EH (cell line): ENCODE measurements at regions not wholly inside any gene's neighbourhood (a gene's known extent, or its start where the extent isn't known, plus 50 kb on each side); places are given as distances from the start of the nearest gene placed in this dataset.

ENCODE experiments used
- DNase-seq: peaks from one replicate; pipeline ENCODE4 v3.0.0-alpha.2; 2015; ENCODE audit warnings: low read depth

DNA sequence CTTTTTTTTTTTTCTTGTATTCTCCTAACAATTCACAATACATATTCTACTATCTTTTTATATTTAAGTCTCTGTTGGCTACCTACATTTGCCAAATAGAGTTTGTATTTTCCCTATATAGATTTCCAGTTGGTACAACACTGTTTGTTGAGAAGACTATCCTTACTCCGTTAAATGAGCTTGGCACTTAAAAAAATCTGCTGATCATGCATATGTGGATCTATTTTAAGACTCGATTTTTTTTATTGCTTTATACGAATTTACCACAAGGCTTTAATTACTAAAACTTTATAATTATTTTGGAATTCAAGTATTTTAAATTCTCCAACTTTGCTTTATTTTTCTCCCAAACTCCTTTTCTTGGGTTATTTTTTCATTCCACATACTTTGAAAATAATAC, 855.6 kb downstream of the C6orf118 start:
- DNase-seq: no peak

DNA sequence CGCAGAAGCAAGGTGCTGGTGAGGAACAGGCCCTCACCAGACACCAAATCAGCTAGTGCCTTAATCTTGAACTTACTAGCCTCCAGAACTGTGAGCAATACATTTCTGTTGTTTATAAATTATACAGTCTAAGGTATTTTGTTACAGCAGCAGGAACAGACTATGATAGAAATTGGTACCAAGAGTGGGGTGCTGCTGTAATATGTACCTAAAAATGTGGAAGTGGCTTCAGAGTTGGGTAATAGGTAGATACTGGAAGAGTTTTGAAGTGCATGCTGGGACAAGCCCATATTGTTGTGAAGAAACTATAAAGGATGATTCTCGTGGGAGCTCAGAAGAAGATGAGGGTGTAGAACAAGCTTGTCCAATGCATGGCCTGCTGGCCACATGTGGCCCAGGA, 866.8 kb downstream of the C6orf118 start:
- no peak for DNase-seq

DNA sequence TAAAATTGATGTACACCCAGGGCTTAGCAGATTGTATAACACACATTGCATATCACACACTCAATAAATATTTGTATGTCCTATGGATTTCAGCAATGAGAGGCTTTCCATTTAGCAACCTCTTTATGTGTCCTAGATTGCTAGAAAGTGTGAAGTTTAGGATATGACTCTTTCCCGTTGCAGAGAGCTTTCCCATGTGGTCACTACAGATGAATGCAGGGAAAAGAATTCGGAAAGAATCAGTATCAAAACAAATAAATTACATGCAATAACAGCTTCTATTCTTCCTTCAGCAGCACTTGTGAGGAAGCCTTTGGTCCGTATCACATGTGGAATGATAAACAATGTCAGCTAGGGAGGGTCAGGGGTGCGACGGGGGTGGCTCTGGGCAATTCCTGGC, 870.1 kb downstream of the C6orf118 start:
- DNase-seq: no peak

DNA sequence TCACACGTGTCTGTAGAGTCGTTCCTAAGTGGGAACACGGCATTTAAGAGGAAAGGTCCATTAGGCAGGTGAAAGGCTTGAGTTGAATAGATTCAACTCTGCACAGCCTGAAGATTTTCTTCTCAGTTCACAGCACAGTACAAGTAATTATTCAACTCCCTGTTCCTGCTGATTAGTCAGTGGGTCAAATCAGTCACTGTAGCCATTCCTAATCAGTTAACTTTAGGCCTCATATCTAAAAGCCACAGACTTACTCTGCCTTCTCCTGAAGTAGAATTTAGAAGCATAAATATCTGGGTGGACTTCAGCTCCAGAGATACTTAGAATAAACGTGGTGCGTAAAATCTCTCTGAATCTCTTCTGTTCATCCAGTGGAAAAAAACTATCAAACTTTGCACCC, 872.4 kb downstream of the C6orf118 start:
- DNase-seq: no peak

DNA sequence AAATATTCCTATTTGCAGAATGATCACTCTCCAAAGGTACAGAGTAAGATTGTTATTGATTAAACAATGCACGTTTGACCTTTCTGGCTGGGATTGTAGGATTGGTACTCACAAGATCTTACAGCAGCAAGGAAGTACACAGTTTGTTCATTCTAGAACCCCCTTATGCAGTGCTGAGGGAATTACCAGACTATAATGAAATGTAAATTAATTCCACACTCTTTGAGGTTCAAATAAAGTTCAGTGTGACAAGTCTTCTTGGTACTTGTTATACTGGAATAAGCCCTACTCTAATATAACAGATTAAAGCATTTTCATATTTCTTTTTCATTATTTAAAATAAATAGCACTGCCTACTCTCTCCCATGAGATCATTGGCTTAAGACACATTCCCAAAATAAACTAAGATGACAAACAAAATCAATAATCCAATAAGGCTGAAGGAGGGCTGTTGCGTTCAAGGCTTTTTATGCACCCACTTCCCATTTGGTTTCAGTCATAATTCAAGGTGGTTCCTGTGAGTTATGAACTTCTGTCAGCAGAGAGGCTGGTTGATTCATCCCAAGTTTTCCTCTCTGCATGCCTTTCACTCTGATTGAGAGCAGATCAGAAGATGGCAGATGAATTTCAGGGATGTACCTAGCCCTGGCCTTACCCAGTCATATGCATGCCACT, 881.5 kb downstream of the C6orf118 start:
- DNase-seq: no peak

DNA sequence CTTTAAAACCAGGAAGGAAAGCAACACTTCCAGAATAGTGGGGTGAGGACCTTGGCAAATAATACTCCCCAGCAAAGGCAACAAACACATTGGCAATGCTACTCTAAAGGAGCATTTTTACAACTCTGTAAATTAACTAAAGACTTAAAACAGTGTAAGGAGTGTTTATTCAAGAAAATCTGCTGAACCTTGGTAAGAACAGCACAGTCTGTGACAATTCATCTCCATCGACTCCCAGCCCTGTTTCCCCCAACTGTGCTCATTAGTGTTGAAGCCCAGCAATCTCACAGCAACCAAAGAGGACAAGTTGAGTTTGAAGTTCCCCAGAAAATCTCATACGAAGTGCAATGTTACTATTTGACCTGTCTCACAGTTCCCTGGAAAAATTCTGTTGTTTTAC, 884.9 kb downstream of the C6orf118 start:
- DNase-seq: no peak

DNA sequence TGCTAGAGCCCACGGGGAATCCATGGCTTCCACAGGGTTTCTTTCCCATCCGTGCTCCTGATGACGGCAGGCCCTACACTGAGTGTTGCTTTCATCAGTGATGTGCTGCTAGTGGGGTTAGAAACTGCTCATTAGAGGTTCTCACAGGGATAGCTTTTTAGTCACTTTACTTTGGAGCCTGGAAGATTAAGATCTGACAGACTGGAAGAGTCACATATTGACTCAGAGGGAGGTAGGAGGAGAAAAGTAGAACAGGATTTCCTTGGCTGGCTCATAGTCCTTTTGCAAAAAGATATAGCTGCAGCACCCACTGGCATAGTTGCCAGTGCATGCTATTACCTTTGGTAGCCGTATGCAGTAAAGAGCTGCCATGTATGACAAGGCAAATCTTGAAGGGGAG, 890.3 kb downstream of the C6orf118 start:
- DNase-seq: no peak

DNA sequence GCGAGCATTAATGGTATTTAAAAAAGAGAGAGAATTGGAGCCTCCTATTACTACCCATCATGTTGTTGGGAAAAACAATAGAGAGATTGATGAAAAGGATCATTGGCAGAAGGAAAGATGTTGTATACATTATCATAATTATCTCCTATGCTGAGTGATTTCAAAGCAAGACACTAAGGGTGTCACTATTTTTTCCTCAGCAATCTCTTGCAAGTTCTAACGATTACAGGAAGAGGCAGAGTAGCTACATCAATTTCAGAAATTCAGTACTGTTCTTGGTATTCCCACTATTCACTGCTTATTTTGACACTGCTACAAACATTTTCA, 891.2 kb downstream of the C6orf118 start:
- no peak for DNase-seq

DNA sequence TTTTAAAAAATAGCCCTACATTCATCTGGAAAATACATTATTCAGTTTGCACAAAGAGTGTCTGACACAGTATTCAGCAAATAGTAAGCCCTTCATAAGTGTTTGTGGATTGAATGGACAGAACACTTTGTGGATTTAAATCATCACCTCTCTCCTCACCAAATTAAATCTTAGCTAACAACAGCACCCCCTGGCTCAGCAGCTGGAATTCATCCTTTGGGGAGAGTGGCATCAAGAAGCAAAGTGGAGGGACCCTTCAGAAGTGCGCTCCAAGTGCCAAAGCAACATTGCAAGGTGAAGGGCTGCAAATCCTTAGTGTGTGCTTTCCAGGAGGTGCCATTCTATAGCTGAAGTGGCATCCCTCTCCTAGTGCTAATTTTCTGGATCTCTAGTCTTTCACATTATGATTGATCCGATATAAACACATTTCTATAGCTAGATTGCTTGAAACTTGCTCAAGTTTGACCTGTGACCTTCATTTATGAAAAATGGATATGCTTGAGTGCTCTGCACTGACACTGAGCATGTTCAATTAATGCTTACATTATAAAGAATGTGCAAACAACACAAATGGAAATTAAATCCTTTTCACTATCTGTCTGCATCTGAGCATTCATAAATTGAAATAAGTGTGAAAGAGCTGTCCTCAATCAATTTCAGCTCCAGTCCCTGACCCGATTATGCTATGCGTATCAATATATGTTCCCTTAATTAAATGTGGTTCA, 891.7 kb downstream of the C6orf118 start:
- DNase-seq: no peak

DNA sequence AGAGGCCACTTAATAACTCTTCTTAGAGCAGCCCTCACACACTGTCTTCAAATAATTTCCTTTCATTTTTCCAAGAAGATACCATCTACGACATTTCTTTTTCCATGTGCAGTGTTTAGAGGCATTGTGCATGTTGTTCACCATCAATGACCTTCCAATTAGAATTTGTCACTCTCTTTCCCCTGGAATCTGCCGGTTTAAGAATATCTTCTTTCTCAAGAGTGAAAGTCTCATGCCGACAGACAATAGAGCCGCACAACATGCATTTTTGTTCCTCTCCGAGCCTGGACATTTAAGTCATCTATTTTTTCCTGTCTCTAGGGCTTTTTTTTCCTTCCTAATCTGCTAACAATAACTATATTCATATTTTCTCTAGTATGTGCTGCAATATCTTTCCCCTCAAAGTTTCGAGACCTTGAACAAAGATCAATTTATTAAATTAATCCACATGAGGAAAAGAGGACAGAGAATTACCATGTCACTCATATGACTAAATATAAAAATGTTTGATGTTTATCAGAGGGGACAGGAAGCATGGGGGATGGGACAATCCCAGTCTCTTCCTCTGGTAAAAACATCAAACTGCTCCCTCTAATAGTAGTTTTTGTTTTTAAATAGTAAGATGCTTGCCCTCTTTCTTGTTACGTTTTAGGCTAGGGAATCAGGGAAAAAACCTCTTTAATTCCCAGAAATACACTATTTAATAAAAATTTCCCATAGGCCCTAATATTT, 893.4 kb downstream of the C6orf118 start:
- DNase-seq: no peak

DNA sequence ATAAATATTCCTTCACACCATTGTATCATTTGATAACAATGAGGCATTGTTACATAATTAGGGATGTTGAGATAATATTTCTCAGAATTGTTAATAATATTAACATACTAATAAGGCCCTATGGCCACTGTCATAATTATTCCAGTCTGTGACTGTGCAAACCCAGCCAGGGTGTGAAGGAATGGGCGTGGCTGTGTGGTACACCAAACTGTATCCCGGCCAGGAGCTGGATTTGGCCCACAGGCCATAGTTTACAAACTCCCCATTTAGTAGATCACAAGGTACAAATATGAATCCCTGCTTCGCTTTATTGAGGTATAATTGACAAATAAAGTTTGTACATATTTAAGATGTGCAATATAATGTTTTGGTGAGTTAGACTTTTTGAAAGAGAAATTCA, 894.7 kb downstream of the C6orf118 start:
- no peak for DNase-seq

DNA sequence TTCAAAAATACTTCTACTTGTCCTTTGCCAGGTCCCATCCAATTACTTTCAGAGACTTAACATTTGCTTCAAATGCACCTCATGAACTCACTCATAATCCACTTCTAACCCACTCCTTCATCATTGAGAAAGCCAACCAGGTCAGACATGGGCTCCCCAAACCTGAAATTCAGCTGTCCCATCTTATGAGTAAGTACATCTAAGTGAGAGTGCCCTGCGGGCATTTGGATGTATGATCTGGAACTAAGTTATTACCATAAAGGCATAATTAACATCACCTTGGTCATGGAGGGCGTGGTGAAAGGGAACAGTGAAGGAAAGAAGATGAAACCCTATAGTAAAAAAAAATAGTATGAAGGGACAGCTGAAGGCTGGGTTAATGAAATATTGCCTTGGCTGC, 896.8 kb downstream of the C6orf118 start:
- no peak for DNase-seq

DNA sequence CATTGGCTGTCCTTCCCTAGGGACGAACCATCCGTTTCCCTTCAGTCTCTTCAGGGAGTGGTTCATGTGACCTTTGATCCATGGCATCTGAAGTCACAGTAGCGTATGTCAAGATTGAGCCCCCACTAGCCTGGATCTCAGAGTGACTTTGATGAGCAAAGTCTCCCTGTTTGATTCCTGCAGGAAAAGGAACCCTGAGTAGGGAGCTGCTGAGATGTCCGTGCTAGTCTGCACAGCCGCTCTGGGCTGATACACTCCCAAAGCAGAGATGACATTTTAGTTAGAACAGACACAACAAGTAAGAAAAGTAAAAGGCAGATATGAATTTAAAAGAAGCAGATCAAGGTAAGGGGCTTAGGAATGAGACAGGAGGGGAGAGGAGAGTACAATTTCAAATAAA, 899.4 kb downstream of the C6orf118 start:
- DNase-seq: no peak

DNA sequence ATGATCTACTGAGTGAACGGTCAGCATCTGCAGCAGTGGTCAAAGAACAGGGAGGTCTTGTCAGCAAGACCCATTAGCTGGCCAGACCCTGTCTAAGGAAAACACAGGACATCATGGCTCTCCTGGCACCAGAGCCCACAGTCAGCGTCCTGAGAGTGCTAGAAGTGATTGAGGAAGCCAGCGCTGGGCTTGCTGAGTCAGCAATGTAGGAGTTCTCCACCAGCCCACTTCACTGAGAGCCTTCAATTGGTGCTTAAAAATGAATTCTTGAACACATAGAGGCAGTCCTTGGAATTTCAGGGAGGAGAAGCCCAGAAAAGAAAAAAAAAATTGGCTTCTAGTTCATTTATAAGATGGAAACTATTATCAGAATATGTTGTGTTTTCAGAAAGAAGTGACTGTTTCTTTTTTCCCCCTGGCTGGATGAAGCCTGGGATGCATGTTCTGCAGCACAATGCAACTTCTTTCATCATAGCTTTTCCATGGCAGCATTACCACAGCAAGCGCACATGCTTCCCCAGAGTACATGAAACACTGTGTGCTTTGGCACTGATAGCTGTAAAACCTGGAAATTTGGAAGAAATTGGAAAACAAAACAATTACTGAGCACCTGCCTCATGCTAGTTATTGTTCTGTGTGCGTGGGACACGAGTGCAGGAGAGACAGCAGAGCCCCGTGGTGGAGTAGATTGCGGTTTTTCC, 899.9 kb downstream of the C6orf118 start:
- no peak for DNase-seq

DNA sequence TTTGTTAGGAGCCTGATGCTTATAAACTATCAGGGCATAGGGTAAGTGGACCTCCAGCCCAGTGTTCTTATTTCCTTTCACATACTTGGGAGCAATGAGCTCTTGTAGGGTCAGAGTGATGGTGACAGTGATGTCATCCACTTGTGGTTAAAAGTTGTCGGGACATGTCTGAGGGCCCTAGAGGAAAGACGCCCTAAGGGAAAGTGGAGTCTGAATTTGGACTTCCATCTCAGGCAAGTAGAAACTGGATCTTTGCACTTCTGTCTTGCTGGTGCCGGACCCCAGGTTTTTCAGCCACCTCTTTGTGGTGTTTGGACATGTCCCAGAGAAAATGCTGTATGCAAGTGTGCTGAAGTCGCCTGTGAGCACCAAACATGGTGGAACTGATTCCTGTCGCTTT, 900.5 kb downstream of the C6orf118 start:
- no peak for DNase-seq

DNA sequence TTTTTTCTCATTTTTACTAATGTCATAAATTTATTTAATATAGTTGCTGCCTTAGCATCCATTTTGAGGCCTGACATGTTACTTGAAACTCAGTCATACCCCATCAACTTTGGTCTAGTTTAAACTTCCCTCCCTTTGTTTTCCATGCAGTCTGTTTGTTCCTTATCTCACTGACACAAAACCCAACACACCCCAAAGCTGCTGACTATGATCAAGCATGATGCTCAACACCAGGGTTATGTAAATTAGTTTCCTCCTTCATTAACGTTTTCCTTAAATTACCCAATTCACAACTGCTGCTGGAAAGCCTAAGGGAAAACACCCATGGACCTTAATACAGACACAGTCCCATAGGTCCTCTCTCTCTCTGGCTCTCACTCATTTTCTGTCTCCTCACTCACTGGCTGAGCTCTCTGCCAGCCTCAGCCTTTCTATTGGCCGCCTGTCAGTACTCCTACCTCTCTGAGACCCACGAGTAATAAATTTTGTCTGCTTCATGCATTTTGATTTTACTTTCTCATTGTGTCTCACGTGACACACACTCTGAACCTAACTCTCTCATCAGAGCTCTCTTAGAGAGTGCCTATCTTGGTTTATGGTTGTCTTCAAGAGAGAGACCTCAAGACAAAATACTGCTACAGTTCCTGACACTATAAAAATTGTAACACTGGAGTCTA, 904.5 kb downstream of the C6orf118 start:
- no peak for DNase-seq

DNA sequence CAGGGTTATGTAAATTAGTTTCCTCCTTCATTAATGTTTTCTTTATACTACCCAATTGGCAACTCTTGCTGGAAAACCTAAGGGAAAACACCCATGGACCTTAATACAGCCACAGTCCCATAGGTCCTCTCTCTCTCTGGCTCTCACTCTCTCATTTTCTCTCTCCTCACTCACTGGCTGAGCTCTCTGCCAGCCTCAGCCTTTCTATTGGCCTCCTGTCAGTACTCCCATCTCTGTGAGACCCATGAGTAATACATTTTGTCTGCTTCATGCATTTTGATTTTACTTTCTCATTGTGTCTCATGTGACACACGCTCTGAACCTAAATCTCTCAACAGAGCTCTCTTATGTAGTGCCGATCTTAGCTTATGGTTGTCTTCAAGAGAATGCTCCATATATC, 907.5 kb downstream of the C6orf118 start:
- DNase-seq: no peak

DNA sequence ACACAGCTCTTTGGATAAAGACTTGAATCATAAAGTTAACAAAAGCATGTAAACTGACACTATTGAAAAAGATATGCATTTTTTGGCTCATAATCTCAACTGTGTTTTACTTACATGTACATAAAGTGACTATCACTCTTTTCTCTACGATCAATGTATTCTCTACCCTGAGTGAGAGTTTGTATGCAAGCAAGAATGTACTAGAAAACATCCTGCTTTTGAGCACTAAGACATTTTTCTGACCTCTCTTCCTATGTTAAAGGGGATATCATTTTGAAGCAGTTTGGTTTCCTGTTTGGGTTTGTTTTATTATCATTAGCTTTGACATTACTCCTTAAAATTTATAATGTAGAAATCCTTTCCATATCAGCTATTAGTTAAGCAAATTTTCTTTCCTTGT, 910.8 kb downstream of the C6orf118 start:
- no peak for DNase-seq

DNA sequence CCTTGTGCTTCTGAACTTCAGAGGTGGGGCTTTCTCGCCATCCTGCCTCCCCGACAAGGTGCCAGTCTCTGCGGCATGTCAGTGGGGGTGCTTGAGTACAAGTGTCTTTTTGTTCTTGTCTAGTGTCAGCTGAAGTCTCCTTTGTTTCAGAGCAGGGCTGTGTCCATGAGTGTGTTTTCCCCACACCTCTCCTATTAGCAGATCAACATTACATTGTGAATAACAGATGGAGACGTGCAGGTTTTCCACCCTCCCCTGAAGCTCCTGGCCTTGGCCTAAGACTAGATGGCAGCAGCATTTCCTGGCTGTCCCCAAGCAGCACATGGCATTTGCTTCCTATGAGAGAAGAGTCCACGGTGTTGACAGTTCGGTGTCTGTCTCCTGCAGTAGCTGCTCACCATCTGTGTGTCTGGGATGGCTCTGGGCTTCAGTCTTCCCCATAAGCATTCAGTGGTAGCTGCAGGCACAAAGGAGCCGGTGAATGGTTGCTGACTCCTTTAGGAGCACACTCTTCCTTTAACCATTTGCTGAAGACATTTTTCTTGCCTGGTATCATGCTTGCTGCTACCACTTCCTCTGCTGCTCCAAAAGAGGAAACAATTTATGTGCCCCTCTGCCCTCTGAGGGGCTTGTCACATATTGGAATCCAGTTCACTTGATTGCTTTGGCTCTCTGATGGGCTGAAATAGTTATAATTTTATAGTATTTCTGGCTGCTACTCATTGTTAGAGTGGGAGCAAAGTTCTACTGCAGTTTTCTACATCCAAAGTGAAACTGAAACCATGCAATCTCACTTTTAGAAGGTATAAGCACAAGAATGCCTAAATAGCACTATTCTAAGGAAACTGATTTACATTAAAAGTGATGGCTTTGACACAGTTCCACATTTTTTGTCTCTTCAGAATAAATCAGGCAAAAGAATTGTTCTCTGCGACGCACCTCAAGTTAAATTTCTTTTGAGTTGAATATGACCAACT, 913.0 kb downstream of the C6orf118 start:
- DNase-seq: no peak

DNA sequence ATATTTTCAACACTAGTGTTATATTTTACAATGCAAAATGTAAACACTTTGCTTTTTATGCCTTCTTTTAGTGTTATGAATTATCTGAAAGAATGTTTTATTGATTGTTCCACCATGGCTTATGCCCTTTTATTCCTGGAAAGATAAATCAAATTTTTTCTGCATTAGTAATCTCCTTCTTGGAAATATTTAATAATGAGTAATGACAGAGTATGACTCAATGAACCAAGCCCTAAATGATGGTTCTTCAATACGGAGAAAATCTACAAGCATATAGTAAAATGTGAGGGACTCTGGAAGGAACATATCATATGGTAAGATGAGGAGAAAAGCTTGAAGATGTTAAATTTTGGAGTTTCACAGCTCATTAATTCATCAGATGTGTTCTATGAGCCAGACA, 929.6 kb downstream of the C6orf118 start:
- DNase-seq: no peak

DNA sequence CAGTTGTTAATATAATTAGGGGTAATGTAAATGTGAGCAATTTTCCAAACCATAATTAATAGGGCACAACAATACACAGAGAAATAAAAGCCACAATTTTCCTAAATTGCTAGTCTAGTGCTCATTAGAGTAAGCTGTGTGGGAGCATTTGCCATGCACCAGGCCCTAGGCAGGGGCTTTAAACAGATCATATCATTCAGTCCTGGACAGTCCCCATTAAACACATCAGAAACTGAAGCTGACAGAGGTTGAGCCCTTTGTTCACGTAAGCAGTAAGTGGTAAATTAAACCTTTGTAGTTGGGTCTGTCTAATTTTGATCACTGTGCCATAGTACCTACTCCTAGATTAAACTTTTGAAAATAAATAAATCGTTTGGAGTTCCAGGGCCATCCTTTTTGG, 931.1 kb downstream of the C6orf118 start:
- no peak for DNase-seq
